Sigmoid colon (tissue), 6 donors: ENCODE measurements at regions not wholly inside any gene's neighbourhood (a gene's known extent, or its start where the extent isn't known, plus 50 kb on each side); places are given as distances from the start of the nearest gene placed in this dataset.
A peak's percentile ranks its signal among the peaks of the same experiment; 100 is the strongest.

Experiments
- DNase-seq: peaks from one replicate; pipeline ENCODE4 v3.0.0-alpha.2; 2019
- H3K27ac ChIP-seq, 4 donors: fragments of 200-600 bp; sonication (generic); one replicate each; pipeline ENCODE4 v1.5.1; 2016 to 2019; ENCODE audit warnings: mild to moderate bottlenecking in 1 of 4
- H3K27me3 ChIP-seq, 3 donors: fragments of 200-600 bp; sonication (generic); one replicate each; pipeline ENCODE4 v1.5.1; 2019; ENCODE audit warnings: mild to moderate bottlenecking in 1 of 3
- H3K36me3 ChIP-seq, 4 donors: fragments of 200-600 bp; sonication (generic); one replicate each; pipeline ENCODE4 v1.5.1; 2016 to 2019
- H3K4me1 ChIP-seq, 4 donors: fragments of 200-600 bp; sonication (generic); one replicate each; pipeline ENCODE4 v1.5.1; 2017 to 2019
- H3K4me3 ChIP-seq, 4 donors: fragments of 200-600 bp; sonication (generic); one replicate each; pipeline ENCODE4 v1.5.1; 2017 to 2019; ENCODE audit warnings: mild to moderate bottlenecking in 2 of 4, moderate library complexity in 1 of 4
- H3K9me3 ChIP-seq, 4 donors: fragments of 200-600 bp in 3 of 4; sonication (generic) in 3 of 4; one replicate each; pipeline versions ENCODE4 v1.5.1 to v1.6.1; 2013 to 2019
- CTCF ChIP-seq, 4 experiments: fragments of 450-650 bp in 3 of 4; fragments of 200-600 bp in 1 of 4; IDR thresholded peaks; one replicate each; pipeline ENCODE4 v1.5.1; 2016 to 2019; ENCODE audit warnings: antibody characterized with exemption in 4 of 4, mild to moderate bottlenecking in 3 of 4, moderate library complexity in 2 of 4
- EP300 ChIP-seq, 4 donors: sonication (generic); formaldehyde crosslinking; IDR thresholded peaks; one replicate each; pipeline ENCODE4 v1.6.1; 2017; ENCODE audit warnings: antibody characterized with exemption in 4 of 4
- POLR2A ChIP-seq, 2 donors: fragments of 450-650 bp; IDR thresholded peaks; one replicate each; pipeline ENCODE4 v1.6.1; 2016; ENCODE audit warnings: antibody characterized with exemption in 2 of 2, mild to moderate bottlenecking in 2 of 2, moderate library complexity in 2 of 2
- POLR2AphosphoS5 ChIP-seq, 4 donors: sonication (generic); formaldehyde crosslinking; IDR thresholded peaks; one replicate each; pipeline ENCODE4 v1.6.1; 2017; ENCODE audit warnings: antibody characterized with exemption in 4 of 4
- WGBS, 2 donors: extraction: QIAGEN DNeasy Blood & Tissue Kit; methylation state at CpG; one replicate each; pipeline ENCODE4 v1.1.7; 2013; 5-methylcytosine and 5-hydroxymethylcytosine counted together
- intact Hi-C: fragments of 100-400 bp; cut with DNase I; formaldehyde crosslinking; loops from one replicate; pipeline ENCODE4 v1.15.1; 2023
- donor health status: healthy with polysubstance abuse.
- donor health status: healthy.

DNA sequence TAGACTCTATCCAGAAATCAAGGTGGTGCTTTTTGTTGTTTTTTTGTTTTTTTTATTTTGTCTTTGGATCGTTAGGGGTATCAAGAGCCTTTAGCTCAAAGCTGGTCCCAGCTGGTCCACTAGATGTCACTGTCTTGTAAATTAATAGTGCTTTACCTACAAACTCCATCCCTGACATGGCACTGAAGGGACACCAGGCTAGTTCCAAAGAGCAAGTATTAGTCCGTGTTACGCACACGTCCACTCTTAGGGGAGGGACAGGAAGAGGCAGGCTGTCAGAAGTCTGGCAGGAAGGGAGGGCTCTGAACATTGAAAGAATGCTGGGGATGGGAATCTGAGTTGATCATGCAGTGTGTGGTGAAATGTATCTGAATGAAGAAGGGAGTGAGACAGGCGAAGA lies 85.9 kb upstream of the CCBE1 start:
- Histone ChIP-seq H3K4me1 (no peaks in the 10 kb centered on the region), H3K4me3 (no peak overlapping the region), H3K27ac (no peak overlapping the region), H3K36me3 (no peaks in the 10 kb centered on the region), H3K27me3 (no peaks in the 10 kb centered on the region), H3K9me3 (no peaks in the 10 kb centered on the region)
- intact Hi-C loops = no loop called here
- TF ChIP-seq CTCF (IDR thresholded peaks at IDR 0.05) = peak in 1 of 4 experiments; percentile 14
- TF ChIP-seq POLR2A (IDR thresholded peaks at IDR 0.05) = no peak
- TF ChIP-seq POLR2AphosphoS5 (IDR thresholded peaks at IDR 0.05) = no peak
- 27 to 29% methylated on average over 5 of the region's 5 CpGs for WGBS, 2 donors
- DNase-seq = no peak

DNA sequence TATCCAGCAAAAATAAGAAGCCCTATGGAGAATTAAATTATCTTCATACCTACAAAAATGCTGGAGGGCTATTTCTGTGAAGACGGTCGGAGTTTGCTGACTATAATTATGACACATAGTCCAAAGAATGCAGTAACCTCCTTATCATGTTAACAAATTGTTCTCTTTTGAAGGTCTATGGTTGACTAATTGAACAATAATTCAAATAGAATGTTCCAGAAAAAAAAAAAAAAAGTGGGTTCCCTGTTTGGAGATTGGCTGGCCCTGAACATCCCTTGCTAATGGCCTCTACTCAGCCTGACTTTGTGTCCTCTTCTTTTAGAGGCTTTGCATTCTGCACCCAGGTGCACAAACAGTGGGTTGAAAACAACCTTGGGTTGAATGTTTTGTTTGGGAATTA lies 82.8 kb upstream of the CCBE1 start:
- no peaks in the 10 kb centered on the region for H3K4me1 ChIP-seq
- H3K27ac ChIP-seq = no peak overlapping the region
- no peak for TF ChIP-seq EP300 (IDR thresholded peaks at IDR 0.05)
- TF ChIP-seq POLR2A (IDR thresholded peaks at IDR 0.05) = no peak
- no peak for TF ChIP-seq CTCF (IDR thresholded peaks at IDR 0.05)
- TF ChIP-seq POLR2AphosphoS5 (IDR thresholded peaks at IDR 0.05) = no peak
- no peaks in the 10 kb centered on the region for H3K36me3 ChIP-seq
- no peaks in the 10 kb centered on the region for H3K27me3 ChIP-seq
- H3K9me3 ChIP-seq = no peaks in the 10 kb centered on the region
- 74 to 75% methylated on average over 2 of the region's 2 CpGs for WGBS, 2 donors
- no peak overlapping the region for H3K4me3 ChIP-seq
- no peak for DNase-seq
- intact Hi-C loops = no loop called here

DNA sequence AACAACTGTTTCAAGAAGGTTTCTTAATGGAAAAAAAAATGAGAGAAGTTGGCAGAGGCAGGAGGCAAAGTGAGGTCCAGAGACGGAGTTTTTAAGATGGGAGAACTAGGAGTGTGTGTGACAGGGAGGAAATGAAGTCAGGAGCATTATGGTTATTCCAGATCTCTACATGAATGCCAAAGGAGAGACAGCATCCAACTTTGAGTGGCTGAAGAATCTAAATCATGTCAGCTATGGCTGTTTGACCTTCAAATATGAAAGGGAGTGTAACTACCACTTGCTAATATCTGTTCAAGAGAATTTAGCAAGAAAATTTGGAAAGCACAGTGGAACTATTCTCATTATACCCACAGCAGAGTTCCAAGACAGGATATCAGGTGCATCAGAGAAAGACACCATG lies 81.2 kb upstream of the CCBE1 start:
- intact Hi-C loops = no loop called here
- Histone ChIP-seq H3K27ac (no peak overlapping the region), H3K4me1 (no peaks in the 10 kb centered on the region), H3K36me3 (no peaks in the 10 kb centered on the region), H3K9me3 (no peaks in the 10 kb centered on the region), H3K4me3 (no peak overlapping the region), H3K27me3 (no peaks in the 10 kb centered on the region)
- no peak for DNase-seq
- TF ChIP-seq EP300 (IDR thresholded peaks at IDR 0.05) (no peak), POLR2A (IDR thresholded peaks at IDR 0.05) (no peak), CTCF (IDR thresholded peaks at IDR 0.05) (no peak), POLR2AphosphoS5 (IDR thresholded peaks at IDR 0.05) (no peak)
- WGBS, 2 donors = 78 to 84% methylated on average over 1 of the region's 1 CpG

GRCh38 chr18:59777636-59778035 lies 80.4 kb upstream of the CCBE1 start:
- Histone ChIP-seq H3K27ac (no peak overlapping the region), H3K36me3 (no peaks in the 10 kb centered on the region), H3K27me3 (no peaks in the 10 kb centered on the region), H3K9me3 (no peaks in the 10 kb centered on the region), H3K4me3 (no peak overlapping the region), H3K4me1 (no peaks in the 10 kb centered on the region)
- intact Hi-C loops = no loop called here
- DNase-seq = no peak
- TF ChIP-seq POLR2AphosphoS5 (IDR thresholded peaks at IDR 0.05) (no peak), POLR2A (IDR thresholded peaks at IDR 0.05) (no peak), CTCF (IDR thresholded peaks at IDR 0.05) (no peak), EP300 (IDR thresholded peaks at IDR 0.05) (no peak)
- WGBS, 2 donors = 93 to 94% methylated on average over 5 of the region's 5 CpGs

DNA sequence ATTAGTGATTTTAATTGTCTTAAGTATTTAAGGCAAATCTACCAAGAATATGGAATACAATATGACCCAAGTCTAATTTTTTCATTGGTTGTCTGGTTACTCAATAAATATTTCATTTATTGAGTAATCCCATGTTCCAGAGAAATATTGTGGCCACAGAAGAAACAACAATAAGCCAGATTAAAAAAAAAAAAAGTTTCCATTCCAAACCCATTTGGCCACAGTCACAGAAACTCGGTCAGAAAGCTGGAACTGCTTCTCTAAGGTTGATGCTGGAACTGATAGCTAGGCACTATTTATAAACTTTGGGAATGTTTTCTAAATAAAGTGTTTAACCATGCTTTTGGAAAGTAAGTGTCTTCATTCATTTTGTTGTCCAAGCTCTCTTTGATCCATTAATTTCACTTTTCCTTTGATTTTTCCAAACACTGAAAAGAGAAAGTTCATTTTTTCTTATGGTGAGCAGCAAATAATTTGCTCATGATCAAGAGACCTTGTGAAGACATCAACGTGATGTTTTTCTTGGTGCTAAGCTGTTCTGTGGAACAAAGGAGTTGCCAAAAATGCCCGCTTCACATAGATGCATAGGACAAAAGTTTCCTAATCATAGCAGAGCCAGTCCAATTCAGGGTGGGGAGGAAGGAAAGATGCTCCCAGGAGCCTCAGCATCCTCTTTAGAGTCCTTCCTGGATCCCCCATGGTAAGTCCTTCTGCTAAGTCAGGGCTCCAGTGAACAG lies 72.1 kb upstream of the CCBE1 start:
- no peak overlapping the region for H3K27ac ChIP-seq
- no peaks in the 10 kb centered on the region for H3K36me3 ChIP-seq
- no peaks in the 10 kb centered on the region for H3K4me1 ChIP-seq
- H3K9me3 ChIP-seq = peaks cover 0 to 3% (median 0%) of the 10 kb centered on the region in 4 donors
- H3K4me3 ChIP-seq = no peak overlapping the region
- intact Hi-C loops = no loop called here
- no peak for DNase-seq
- TF ChIP-seq POLR2AphosphoS5 (IDR thresholded peaks at IDR 0.05) = no peak
- TF ChIP-seq EP300 (IDR thresholded peaks at IDR 0.05) = no peak
- TF ChIP-seq CTCF (IDR thresholded peaks at IDR 0.05) = no peak
- TF ChIP-seq POLR2A (IDR thresholded peaks at IDR 0.05) = no peak
- WGBS, 2 donors = 73 to 77% methylated on average over 3 of the region's 3 CpGs
- H3K27me3 ChIP-seq = no peaks in the 10 kb centered on the region
